Omental fat pad (tissue), 3 donors: ENCODE measurements at regions not wholly inside any gene's neighbourhood (a gene's known extent, or its start where the extent isn't known, plus 50 kb on each side); places are given as distances from the start of the nearest gene placed in this dataset.
"Not testable (repeated sequence)": the region's sequence is repeated elsewhere in the genome, so short reads cannot be mapped to it uniquely, and the experiment has no call there.

ENCODE experiments used
- ATAC-seq: fragments of 150-250 bp; one replicate; pipeline ENCODE4 v1.9.1; 2016; ENCODE audit warnings: mild to moderate bottlenecking, moderate library complexity; ENCODE audit not compliant: low FRiP score
- DNase-seq: peaks from one replicate; pipeline ENCODE4 v3.0.0-alpha.2; 2019; ENCODE audit warnings: low spot score
- TF ChIP-seq, protein P1 (sequence below), 3 donors: fragments of 450-650 bp; IDR thresholded peaks; one replicate each; pipeline ENCODE4 v1.5.1; 2016 to 2017; ENCODE audit warnings: antibody characterized with exemption in 3 of 3, mild to moderate bottlenecking in 3 of 3, moderate library complexity in 2 of 3

DNA sequence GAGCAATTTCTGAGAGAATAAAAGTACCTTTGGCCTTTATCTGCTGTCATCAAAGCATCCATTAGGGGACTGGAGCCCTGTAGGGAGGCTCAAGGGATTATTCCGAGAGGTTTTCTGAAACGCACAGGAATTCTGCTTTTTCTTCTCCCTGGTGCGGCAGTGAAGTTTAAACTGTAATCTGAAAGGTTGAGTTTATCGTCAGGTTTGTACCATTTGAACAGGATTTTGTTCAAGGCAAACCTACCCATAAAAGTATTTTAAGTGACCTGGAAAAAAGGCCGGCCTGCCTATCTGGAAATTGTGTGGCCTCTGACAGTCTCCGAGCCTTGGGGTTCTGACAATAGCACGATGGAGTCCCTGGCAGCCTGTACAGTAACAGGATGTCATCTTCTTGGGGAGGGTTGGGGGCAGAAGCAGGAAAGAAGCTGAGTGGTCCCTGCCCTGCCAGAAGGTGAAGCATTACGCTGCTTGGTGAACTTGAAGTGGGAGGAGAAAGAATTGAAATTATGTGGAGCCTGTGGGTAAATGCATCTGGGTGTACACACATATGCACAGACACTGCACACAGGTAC is 272.0 kb downstream of the CYRIA start:
- TF ChIP-seq, protein P1, sequence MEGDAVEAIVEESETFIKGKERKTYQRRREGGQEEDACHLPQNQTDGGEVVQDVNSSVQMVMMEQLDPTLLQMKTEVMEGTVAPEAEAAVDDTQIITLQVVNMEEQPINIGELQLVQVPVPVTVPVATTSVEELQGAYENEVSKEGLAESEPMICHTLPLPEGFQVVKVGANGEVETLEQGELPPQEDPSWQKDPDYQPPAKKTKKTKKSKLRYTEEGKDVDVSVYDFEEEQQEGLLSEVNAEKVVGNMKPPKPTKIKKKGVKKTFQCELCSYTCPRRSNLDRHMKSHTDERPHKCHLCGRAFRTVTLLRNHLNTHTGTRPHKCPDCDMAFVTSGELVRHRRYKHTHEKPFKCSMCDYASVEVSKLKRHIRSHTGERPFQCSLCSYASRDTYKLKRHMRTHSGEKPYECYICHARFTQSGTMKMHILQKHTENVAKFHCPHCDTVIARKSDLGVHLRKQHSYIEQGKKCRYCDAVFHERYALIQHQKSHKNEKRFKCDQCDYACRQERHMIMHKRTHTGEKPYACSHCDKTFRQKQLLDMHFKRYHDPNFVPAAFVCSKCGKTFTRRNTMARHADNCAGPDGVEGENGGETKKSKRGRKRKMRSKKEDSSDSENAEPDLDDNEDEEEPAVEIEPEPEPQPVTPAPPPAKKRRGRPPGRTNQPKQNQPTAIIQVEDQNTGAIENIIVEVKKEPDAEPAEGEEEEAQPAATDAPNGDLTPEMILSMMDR (IDR thresholded peaks at IDR 0.05): no peak
- DNase-seq (no peak), ATAC-seq (no peak)

DNA sequence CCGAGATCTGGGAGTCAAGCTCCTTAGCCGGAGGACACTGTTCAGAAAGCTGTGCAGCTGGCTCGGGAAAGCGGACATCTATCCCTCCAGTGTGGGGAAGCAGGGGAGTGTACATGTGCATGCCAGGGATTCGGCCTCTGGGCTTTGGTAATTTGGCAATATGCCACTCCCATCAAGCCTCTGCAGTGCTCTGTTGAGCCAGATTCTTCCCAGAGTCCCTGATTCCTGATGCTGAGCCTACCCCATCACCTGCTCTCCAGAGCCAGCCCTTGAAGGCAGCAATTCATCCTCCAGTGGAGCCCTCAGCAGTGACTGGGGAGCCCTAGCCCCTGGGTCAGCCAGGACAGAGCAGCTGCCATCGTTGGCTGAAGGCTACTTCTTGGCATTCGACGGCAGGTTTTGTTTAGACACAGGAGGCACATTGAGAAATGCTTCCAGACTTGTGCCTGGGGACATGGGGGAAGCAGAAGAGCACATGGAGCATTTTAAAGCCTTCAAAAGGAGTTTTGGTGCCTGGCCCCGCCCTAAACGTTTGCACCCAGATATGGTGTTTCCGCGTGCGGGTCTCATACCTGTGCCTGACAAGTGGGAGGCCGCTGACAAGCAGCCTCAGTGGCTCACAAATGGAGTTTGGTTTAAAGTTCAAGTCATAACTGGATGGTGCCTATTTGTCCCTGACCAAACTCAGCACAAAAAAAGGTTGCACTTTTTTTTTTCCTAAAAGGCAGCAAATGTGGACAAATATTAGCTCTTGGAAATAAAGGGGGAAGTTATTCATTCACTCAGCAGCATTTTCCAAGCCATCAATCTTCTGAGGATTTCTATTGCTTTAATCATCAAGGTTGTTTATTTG is 272.8 kb downstream of the CYRIA start:
- ATAC-seq: no peak
- TF ChIP-seq, protein P1 (IDR thresholded peaks at IDR 0.05): no peak
- DNase-seq: no peak

DNA sequence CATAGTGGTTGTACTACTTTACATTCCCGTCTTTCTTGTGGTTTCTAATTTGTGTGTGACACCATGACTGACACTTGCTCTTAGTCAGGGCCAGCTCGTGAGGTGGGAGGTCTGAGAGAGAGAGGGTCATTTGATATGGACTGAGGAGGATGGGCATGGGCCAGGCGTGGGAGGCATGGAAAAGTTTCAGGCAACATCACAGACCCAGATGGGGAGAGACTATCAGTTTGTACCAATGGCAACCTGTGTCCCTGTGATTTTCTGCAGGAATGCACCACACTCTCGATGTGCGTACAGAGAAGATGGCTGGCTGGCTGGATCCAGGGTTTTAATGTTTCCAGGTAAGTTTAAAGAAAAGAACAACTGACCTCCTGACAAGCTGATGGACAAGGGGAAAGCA is 273.6 kb downstream of the CYRIA start:
- DNase-seq: no peak
- ATAC-seq: no peak
- TF ChIP-seq, protein P1 (IDR thresholded peaks at IDR 0.05): no peak

DNA sequence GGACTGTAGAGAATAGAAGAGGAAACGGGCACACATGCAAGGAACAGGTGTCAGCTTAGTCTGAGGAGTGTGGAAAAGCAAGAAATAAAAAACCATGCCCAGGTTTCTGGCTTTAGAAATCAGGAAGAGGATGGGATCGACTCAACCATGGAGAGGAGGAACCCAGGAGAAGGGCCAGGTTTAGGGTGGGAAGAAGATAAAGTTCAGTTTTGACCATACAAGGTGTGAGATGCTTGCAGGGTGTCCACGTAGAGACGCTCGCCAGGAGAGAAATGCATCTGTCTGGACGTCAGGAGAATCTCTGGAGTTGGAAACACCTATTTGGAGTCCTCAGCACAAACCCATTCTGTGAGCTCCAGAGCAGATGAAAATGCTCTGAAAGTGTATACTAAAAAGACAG is 275.1 kb downstream of the CYRIA start:
- TF ChIP-seq, protein P1 (IDR thresholded peaks at IDR 0.05): no peak
- ATAC-seq (no peak), DNase-seq (no peak)

DNA sequence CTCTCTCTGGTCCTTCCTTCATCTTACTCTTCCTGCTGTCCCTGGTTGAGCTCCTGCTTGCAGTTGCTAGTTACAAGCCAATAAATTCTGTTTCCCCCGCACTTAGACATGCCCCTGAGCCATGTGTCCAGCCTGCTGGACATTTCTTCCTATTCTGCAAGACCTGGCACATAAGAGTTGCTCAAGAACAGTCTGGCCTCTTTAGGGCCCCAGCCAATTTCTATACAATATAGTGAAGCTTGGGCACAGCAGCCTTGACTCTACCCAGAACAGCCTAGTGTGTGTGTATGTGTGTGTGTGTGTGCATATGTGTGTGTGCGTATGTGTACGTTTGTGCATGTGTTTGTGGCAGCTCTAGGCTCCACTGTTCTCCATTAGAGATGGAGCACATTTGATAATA is 276.0 kb downstream of the CYRIA start:
- no peak for ATAC-seq
- TF ChIP-seq, protein P1 (IDR thresholded peaks at IDR 0.05): no peak
- no peak for DNase-seq

DNA sequence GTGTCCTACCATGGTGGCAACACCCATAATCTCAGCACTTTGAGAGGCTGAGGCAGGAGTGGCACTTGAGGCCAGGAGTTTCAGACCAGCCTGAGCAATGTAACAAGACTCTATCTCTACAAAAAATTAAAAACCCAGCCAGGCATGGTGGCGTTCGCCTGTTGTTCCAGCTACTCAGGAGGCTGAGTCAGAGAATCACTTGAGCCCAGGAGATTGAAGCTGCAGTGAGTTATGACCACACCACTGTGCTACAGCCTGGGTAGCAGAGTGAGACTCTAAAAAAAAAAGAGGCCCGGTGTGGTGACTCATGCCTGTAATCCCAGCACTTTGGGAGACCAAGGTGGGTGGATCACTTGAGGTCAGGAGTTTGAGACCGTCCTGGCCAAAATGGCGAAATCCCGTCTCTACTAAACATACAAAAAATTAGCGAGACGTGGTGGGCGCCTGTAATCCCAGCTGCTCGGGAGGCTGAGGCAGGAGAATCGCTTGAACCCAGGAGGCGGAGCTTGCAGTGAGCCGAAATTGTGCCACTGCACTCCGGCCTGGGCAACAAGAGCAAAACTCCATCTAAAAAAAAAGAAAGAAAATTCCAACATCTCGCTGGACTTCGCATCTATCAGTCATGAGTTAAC is 277.3 kb downstream of the CYRIA start:
- DNase-seq, ATAC-seq: not testable (repeated sequence)

DNA sequence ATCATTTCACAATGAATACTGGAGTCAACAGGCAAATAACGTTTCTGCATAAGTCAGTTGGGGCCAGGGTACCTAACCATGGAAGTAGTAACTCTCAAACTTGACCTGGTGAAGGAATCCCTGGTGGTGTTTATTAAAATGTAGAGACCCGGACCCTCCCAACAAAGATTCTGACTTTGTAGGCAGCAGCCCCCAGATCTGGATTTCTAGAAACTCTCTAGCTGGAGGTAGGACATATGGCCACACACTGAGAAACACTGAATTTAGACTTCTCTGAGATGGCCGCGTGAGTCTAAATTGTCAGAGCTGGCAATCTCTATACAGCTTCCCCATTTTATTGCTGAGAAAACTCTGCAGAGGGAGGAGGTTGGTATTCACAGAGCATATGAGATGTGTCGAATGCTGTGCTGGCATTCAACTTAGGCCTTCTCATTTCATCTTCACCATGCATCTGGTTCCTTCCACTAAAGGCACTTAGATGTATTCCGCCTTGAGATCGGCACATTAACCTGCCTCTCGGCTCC is 278.1 kb downstream of the CYRIA start:
- DNase-seq: no peak
- ATAC-seq: no peak
- TF ChIP-seq, protein P1 (IDR thresholded peaks at IDR 0.05): no peak
